ENCODE measurements at regions not wholly inside any gene's neighbourhood (a gene's known extent, or its start where the extent isn't known, plus 50 kb on each side); places are given as distances from the start of the nearest gene placed in this dataset.

- no peak overlapping the region for H3K27ac Mint-ChIP-seq
- ATAC-seq, result no peak
- CTCF ChIA-PET, result no interaction called here
These were observed 108.7 kb upstream of the RNPC3 start for GRCh38 chr1:103416681-103417286.

DNA sequence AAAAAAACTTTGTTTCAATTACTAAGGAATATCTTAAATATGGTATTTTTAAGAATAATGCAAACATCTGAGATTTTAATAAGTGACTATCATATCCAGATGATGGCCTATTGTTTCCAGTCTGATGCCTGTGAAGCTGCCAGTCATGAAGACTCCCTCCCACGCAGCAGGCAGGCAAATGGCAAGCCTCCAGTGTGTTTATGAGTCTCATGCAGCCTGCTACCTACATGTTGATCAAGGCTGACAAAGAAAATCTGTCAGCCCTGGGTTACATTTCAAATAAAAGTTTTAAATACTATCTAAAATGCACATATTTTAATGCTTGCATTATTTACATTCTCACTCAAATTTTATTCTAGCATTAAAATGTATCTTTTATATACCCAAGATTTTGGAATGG lies 137.6 kb upstream of the RNPC3 start:
- Mint-ChIP-seq H3K4me1 (ENCODE audit: low read depth) (no peaks in the 10 kb centered on the region), H3K27me3 (ENCODE audit: low read depth) (no peaks in the 10 kb centered on the region), H3K9me3 (ENCODE audit: insufficient read depth) (peaks cover 12% of the 10 kb centered on the region)

More at GRCh38 chr1:103416681-103417286, 108.7 kb upstream of the RNPC3 start:
- Mint-ChIP-seq H3K9me3 (ENCODE audit: insufficient read depth) (no peaks in the 10 kb centered on the region), H3K4me3 (no peak overlapping the region), H3K27me3 (ENCODE audit: low read depth) (no peaks in the 10 kb centered on the region), H3K4me1 (ENCODE audit: low read depth) (no peaks in the 10 kb centered on the region), H3K36me3 (ENCODE audit: low read depth) (no peaks in the 10 kb centered on the region)
- DNase-seq, result no peak
- POLR2A ChIA-PET, result no interaction called here

DNA sequence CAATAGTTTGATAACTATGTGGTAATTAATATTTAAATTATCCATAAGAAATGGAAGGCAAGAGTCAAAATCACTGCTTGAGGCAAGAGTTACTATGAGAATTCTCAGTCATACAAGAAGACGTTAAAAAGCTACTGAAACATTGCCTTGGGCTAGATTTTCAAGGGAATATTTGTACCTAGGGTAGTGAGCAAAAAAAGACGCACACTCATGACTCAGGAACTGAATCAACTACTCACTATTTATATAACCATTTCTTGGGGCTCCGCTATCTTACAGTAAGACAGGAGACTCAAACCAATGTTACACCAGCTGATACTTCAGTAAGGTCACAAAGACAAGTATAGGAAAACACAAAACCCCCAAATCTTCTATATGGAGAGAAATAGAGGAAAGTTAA lies 151.5 kb upstream of the RNPC3 start:
- DNase-seq (no peak), ATAC-seq (no peak)
- Mint-ChIP-seq H3K27me3 (ENCODE audit: low read depth) (no peaks in the 10 kb centered on the region), H3K4me3 (no peak overlapping the region), H3K9me3 (ENCODE audit: insufficient read depth) (no peaks in the 10 kb centered on the region), H3K36me3 (ENCODE audit: low read depth) (no peaks in the 10 kb centered on the region), H3K27ac (no peak overlapping the region), H3K4me1 (ENCODE audit: low read depth) (no peaks in the 10 kb centered on the region)
- POLR2A ChIA-PET, result no interaction called here
- CTCF ChIA-PET, result no interaction called here

More for the DNA sequence above, 137.6 kb upstream of the RNPC3 start:
- no peak for DNase-seq
- Mint-ChIP-seq H3K4me3 (no peak overlapping the region), H3K36me3 (ENCODE audit: low read depth) (no peaks in the 10 kb centered on the region), H3K27ac (no peak overlapping the region)
- ChIA-PET CTCF (no interaction called here), POLR2A (no interaction called here)
- no peak for ATAC-seq

DNA sequence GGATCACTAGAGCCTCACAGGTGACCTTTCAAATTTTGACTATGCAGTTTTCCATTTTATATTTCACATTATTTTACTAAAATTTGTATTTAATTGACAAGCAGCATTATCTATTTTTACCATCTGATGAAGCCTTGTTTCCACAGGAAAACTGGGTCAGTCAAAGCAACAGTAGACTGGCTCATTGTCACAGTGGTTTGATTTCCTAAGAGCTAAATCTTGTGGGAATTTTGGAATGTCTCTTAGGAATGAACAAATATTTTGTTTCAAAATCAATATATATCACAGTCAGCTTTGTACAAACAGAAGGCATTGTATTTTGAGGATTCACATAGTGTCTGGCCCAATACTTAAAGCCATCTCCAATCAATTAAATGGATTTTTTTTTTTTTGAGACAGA lies 152.6 kb upstream of the RNPC3 start:
- CTCF ChIA-PET, result no interaction called here
- no peaks in the 10 kb centered on the region for H3K36me3 Mint-ChIP-seq (ENCODE audit: low read depth)
- H3K9me3 Mint-ChIP-seq (ENCODE audit: insufficient read depth), result no peaks in the 10 kb centered on the region
- no peaks in the 10 kb centered on the region for H3K4me1 Mint-ChIP-seq (ENCODE audit: low read depth)
- no peak for DNase-seq
- POLR2A ChIA-PET, result no interaction called here
- no peak overlapping the region for H3K4me3 Mint-ChIP-seq
- no peak for ATAC-seq
- H3K27me3 Mint-ChIP-seq (ENCODE audit: low read depth), result no peaks in the 10 kb centered on the region
- H3K27ac Mint-ChIP-seq, result no peak overlapping the region

- Mint-ChIP-seq H3K27me3 (ENCODE audit: low read depth) (no peaks in the 10 kb centered on the region), H3K9me3 (ENCODE audit: insufficient read depth) (no peaks in the 10 kb centered on the region), H3K4me3 (no peak overlapping the region), H3K4me1 (ENCODE audit: low read depth) (no peaks in the 10 kb centered on the region), H3K36me3 (ENCODE audit: low read depth) (no peaks in the 10 kb centered on the region), H3K27ac (no peak overlapping the region)
- ATAC-seq, result no peak
- CTCF ChIA-PET, result no interaction called here
- DNase-seq, result no peak
- POLR2A ChIA-PET, result no interaction called here
These were observed 154.3 kb upstream of the RNPC3 start for GRCh38 chr1:103371234-103371633.

- Mint-ChIP-seq H3K9me3 (ENCODE audit: insufficient read depth) (no peaks in the 10 kb centered on the region), H3K4me3 (no peak overlapping the region), H3K4me1 (ENCODE audit: low read depth) (no peaks in the 10 kb centered on the region), H3K36me3 (ENCODE audit: low read depth) (no peaks in the 10 kb centered on the region), H3K27me3 (ENCODE audit: low read depth) (no peaks in the 10 kb centered on the region), H3K27ac (no peak overlapping the region)
- ATAC-seq (no peak), DNase-seq (no peak)
- POLR2A ChIA-PET, result no interaction called here
- CTCF ChIA-PET, result no interaction called here
These were observed 158.3 kb upstream of the RNPC3 start for GRCh38 chr1:103367186-103367585.

GRCh38 chr1:103365860-103366569 lies 159.5 kb upstream of the RNPC3 start:
- no peak overlapping the region for H3K27ac Mint-ChIP-seq
- H3K27me3 Mint-ChIP-seq (ENCODE audit: low read depth), result no peaks in the 10 kb centered on the region
- ChIA-PET POLR2A (no interaction called here), CTCF (no interaction called here)
- no peaks in the 10 kb centered on the region for H3K36me3 Mint-ChIP-seq (ENCODE audit: low read depth)
- no peak for DNase-seq
- no peak overlapping the region for H3K4me3 Mint-ChIP-seq
- no peaks in the 10 kb centered on the region for H3K4me1 Mint-ChIP-seq (ENCODE audit: low read depth)
- peak; percentile 60 for ATAC-seq
- no peaks in the 10 kb centered on the region for H3K9me3 Mint-ChIP-seq (ENCODE audit: insufficient read depth)

DNA sequence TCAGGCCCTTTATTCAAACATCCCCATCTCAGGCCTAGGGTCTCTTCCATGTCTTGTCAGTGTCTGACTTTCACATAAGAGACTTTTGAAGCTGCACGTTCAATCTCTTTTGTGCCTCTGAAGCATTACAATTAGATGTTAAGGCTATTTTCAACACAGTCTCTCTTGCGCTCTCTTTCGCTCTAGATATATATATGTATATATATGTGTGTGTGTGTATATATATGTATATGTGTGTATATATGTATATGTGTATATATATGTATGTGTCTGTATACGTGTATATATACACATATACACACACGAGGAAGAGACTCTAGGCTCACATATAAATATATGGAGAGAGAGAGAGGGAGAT lies 162.5 kb upstream of the RNPC3 start:
- DNase-seq (no peak), ATAC-seq (peak; percentile 25)
- H3K4me1 Mint-ChIP-seq (ENCODE audit: low read depth), result no peaks in the 10 kb centered on the region
- ChIA-PET CTCF (no interaction called here), POLR2A (no interaction called here)
- H3K27ac Mint-ChIP-seq, result no peak overlapping the region
- H3K27me3 Mint-ChIP-seq (ENCODE audit: low read depth), result no peaks in the 10 kb centered on the region
- no peaks in the 10 kb centered on the region for H3K36me3 Mint-ChIP-seq (ENCODE audit: low read depth)
- no peaks in the 10 kb centered on the region for H3K9me3 Mint-ChIP-seq (ENCODE audit: insufficient read depth)
- H3K4me3 Mint-ChIP-seq, result no peak overlapping the region

- DNase-seq (no peak), ATAC-seq (peak; percentile 65)
- CTCF ChIA-PET, result no interaction called here
- Mint-ChIP-seq H3K4me3 (no peak overlapping the region), H3K9me3 (ENCODE audit: insufficient read depth) (no peaks in the 10 kb centered on the region), H3K27ac (no peak overlapping the region), H3K27me3 (ENCODE audit: low read depth) (no peaks in the 10 kb centered on the region), H3K36me3 (ENCODE audit: low read depth) (no peaks in the 10 kb centered on the region), H3K4me1 (ENCODE audit: low read depth) (no peaks in the 10 kb centered on the region)
- POLR2A ChIA-PET, result no interaction called here
These were observed 163.0 kb upstream of the RNPC3 start for GRCh38 chr1:103362348-103363007.

GRCh38 chr1:103353391-103353790 lies 172.1 kb upstream of the RNPC3 start:
- Mint-ChIP-seq H3K27ac (no peak overlapping the region), H3K4me3 (no peak overlapping the region), H3K27me3 (ENCODE audit: low read depth) (no peaks in the 10 kb centered on the region), H3K36me3 (ENCODE audit: low read depth) (no peaks in the 10 kb centered on the region), H3K9me3 (ENCODE audit: insufficient read depth) (peaks cover 7% of the 10 kb centered on the region), H3K4me1 (ENCODE audit: low read depth) (no peaks in the 10 kb centered on the region)
- DNase-seq, result no peak
- no peak for ATAC-seq
- POLR2A ChIA-PET, result no interaction called here
- CTCF ChIA-PET, result no interaction called here

GRCh38 chr1:103348136-103348535 lies 177.4 kb upstream of the RNPC3 start:
- CTCF ChIA-PET, result no interaction called here
- H3K27ac Mint-ChIP-seq, result no peak overlapping the region
- ATAC-seq (no peak), DNase-seq (no peak)
- no peaks in the 10 kb centered on the region for H3K27me3 Mint-ChIP-seq (ENCODE audit: low read depth)
- H3K4me3 Mint-ChIP-seq, result no peak overlapping the region
- H3K9me3 Mint-ChIP-seq (ENCODE audit: insufficient read depth), result no peaks in the 10 kb centered on the region
- no peaks in the 10 kb centered on the region for H3K4me1 Mint-ChIP-seq (ENCODE audit: low read depth)
- POLR2A ChIA-PET, result no interaction called here
- H3K36me3 Mint-ChIP-seq (ENCODE audit: low read depth), result no peaks in the 10 kb centered on the region

GRCh38 chr1:103344930-103345329 lies 180.6 kb upstream of the RNPC3 start:
- POLR2A ChIA-PET, result no interaction called here
- CTCF ChIA-PET, result no interaction called here
- no peak overlapping the region for H3K27ac Mint-ChIP-seq

More at GRCh38 chr1:103344930-103345329, 180.6 kb upstream of the RNPC3 start:
- no peaks in the 10 kb centered on the region for H3K4me1 Mint-ChIP-seq (ENCODE audit: low read depth)
- H3K4me3 Mint-ChIP-seq, result no peak overlapping the region
- ATAC-seq, result no peak
- no peaks in the 10 kb centered on the region for H3K36me3 Mint-ChIP-seq (ENCODE audit: low read depth)
- no peaks in the 10 kb centered on the region for H3K27me3 Mint-ChIP-seq (ENCODE audit: low read depth)
- DNase-seq, result no peak
- no peaks in the 10 kb centered on the region for H3K9me3 Mint-ChIP-seq (ENCODE audit: insufficient read depth)
